Smooth muscle cell (in vitro differentiated cells): ENCODE measurements at regions not wholly inside any gene's neighbourhood (a gene's known extent, or its start where the extent isn't known, plus 50 kb on each side); places are given as distances from the start of the nearest gene placed in this dataset.

ENCODE experiments used
- DNase-seq: peaks from one replicate; lab custom pipeline; 2025; ENCODE audit not compliant: unreplicated experiment; lab: John Stamatoyannopoulos, UW
- H2AFZ ChIP-seq: fragments of 200-600 bp; sonication (generic); 2 replicates; pipeline ENCODE4 v1.6.0; 2016; ENCODE audit warnings: antibody characterized with exemption, low read depth, mild to moderate bottlenecking
- H3F3A ChIP-seq: fragments of 200-600 bp; sonication (generic); 2 replicates; pipeline ENCODE4 v1.6.0; 2017; ENCODE audit warnings: antibody characterized with exemption, low read depth
- H3K27ac ChIP-seq: fragments of 200-600 bp; sonication (generic); 2 replicates; pipeline ENCODE4 v1.5.1; 2016; ENCODE audit warnings: low read depth, mild to moderate bottlenecking
- H3K27me3 ChIP-seq: fragments of 200-600 bp; sonication (generic); 2 replicates; pipeline ENCODE4 v1.6.1; 2016; ENCODE audit warnings: low read depth, mild to moderate bottlenecking
- H3K36me3 ChIP-seq: fragments of 200-600 bp; sonication (generic); 2 replicates; pipeline ENCODE4 v1.5.1; 2016; ENCODE audit warnings: low read depth
- H3K4me1 ChIP-seq: fragments of 200-600 bp; sonication (generic); 2 replicates; pipeline ENCODE4 v1.5.1; 2016; ENCODE audit warnings: low read depth
- H3K4me2 ChIP-seq: fragments of 200-600 bp; sonication (generic); 2 replicates; pipeline ENCODE4 v1.6.0; 2016; ENCODE audit warnings: mild to moderate bottlenecking
- H3K4me3 ChIP-seq: fragments of 200-600 bp; sonication (generic); 2 replicates; pipeline ENCODE4 v1.5.1; 2016; ENCODE audit warnings: mild to moderate bottlenecking
- H3K79me2 ChIP-seq: fragments of 200-600 bp; sonication (generic); 2 replicates; pipeline ENCODE4 v1.6.0; 2016; ENCODE audit warnings: low read depth, mild to moderate bottlenecking
- H3K9ac ChIP-seq: fragments of 200-600 bp; sonication (generic); 2 replicates; pipeline ENCODE4 v1.6.0; 2016; ENCODE audit warnings: low read depth
- H3K9me3 ChIP-seq: fragments of 200-600 bp; sonication (generic); replicated peaks from 2 replicates; pipeline ENCODE4 v1.5.1; 2016; ENCODE audit warnings: low read depth
- H4K20me1 ChIP-seq: fragments of 200-600 bp; sonication (generic); 2 replicates; pipeline ENCODE4 v1.6.0; 2016; ENCODE audit warnings: low read depth
- WGBS: methylation state at CpG from one replicate; pipeline ENCODE4 v1.1.7; 2016; ENCODE audit warnings: low lambda C conversion rate; 5-methylcytosine and 5-hydroxymethylcytosine counted together
- TF ChIP-seq, protein P1 (sequence below): fragments of 200-600 bp; sonication (generic); IDR thresholded peaks from 2 replicates; pipeline ENCODE4 v1.5.1; 2017; ENCODE audit warnings: borderline replicate concordance, mild to moderate bottlenecking, antibody characterized with exemption; ENCODE audit not compliant: insufficient read depth, poor library complexity, severe bottlenecking

DNA sequence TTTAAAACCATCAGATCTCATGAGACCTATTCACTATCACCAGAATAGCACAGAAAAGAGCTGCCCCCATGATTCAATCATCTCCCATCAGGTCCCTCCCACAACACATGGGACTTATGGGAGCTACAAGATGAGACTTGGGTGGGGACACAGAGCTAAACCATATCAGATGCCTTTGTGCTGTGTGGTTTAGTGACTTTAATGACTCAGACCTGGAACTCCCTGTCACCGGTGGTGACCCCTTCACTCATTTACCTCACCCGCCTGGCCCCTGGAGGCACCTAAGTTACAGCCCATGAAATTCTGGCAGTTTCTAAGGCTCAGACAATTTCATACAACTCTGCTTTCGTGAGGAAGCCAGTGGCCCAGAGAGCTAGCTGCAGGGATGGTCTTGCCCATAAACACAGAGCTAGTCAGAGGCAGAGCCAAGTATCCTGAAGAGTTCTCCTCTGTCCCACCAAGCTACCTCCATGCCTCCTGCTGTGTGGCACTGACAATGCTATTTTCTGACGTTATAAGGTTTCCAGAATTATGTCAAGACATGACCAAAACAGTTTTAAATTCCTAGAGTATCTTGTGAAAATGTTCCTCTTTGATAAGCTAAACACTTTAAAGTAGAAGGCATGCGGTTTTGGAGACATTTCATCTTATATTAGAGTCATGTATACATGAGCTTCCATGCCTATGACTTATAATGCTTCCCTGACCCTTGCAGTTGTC, 231.1 kb upstream of the IL12A start:
- H3K4me1 ChIP-seq, result no peaks in the 10 kb centered on the region
- 81% methylated on average over 5 of the region's 5 CpGs for WGBS
- no peak overlapping the region for H3K4me2 ChIP-seq
- H3K36me3 ChIP-seq, result no peaks in the 10 kb centered on the region
- H3K27ac ChIP-seq, result no peak overlapping the region
- no peaks in the 10 kb centered on the region for H3F3A ChIP-seq
- no peak for DNase-seq
- no peaks in the 10 kb centered on the region for H3K27me3 ChIP-seq
- no peak overlapping the region for H3K4me3 ChIP-seq
- TF ChIP-seq, protein P1, sequence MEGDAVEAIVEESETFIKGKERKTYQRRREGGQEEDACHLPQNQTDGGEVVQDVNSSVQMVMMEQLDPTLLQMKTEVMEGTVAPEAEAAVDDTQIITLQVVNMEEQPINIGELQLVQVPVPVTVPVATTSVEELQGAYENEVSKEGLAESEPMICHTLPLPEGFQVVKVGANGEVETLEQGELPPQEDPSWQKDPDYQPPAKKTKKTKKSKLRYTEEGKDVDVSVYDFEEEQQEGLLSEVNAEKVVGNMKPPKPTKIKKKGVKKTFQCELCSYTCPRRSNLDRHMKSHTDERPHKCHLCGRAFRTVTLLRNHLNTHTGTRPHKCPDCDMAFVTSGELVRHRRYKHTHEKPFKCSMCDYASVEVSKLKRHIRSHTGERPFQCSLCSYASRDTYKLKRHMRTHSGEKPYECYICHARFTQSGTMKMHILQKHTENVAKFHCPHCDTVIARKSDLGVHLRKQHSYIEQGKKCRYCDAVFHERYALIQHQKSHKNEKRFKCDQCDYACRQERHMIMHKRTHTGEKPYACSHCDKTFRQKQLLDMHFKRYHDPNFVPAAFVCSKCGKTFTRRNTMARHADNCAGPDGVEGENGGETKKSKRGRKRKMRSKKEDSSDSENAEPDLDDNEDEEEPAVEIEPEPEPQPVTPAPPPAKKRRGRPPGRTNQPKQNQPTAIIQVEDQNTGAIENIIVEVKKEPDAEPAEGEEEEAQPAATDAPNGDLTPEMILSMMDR, result no peak
- H3K79me2 ChIP-seq, result no peaks in the 10 kb centered on the region
- H3K9me3 ChIP-seq, result no peaks in the 10 kb centered on the region
- no peak overlapping the region for H3K9ac ChIP-seq
- no peak overlapping the region for H2AFZ ChIP-seq
- H4K20me1 ChIP-seq, result no peaks in the 10 kb centered on the region

DNA sequence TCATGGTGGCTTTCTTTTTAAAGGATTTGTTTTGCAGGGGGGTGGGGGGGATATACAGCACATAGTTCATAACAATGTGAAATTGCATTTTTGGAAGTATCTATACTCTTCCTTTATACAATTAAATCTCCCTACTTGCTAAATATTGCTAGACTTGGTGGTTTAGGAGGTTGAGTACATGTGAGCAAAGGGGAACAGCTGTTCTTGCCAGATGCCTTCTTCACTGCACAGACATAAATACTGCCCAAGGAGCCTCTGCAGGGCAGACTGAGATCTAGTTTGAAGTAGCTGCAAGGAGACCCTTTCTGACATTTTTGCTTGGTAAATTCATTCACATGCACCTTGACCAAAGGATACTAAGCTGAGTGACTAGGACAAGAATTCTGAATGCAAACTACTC, 228.6 kb upstream of the IL12A start:
- peaks cover 6% of the 10 kb centered on the region for H3F3A ChIP-seq
- no peak for DNase-seq
- TF ChIP-seq, protein P1, result no peak

DNA sequence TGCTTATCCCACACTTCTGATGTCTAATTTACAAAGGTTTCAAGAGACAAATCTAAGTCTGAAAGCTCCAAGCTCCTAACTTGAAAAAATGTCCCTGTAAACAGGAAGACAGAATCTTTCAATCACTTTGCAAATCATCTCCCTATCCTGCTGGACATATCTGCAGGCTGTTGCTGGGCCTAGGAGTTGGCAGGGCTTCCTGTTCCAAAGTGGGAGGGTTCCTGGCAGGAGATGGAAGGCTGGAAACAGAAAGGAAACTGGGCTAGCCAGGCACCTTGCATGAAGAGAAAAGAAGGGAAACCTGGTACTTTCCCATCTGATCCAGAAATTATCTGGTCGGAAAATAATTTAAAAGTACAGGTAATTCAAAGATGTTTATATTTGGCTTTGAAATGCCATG, 227.3 kb upstream of the IL12A start:
- H3K4me3 ChIP-seq, result no peak overlapping the region
- no peaks in the 10 kb centered on the region for H3K9me3 ChIP-seq
- DNase-seq, result no peak
- H2AFZ ChIP-seq, result no peak overlapping the region
- peaks cover 7% of the 10 kb centered on the region for H4K20me1 ChIP-seq
- H3F3A ChIP-seq, result peaks cover 8% of the 10 kb centered on the region
- H3K4me2 ChIP-seq, result no peak overlapping the region
- peaks cover 5% of the 10 kb centered on the region for H3K79me2 ChIP-seq
- no peak overlapping the region for H3K27ac ChIP-seq
- peaks cover 5% of the 10 kb centered on the region for H3K4me1 ChIP-seq
- no peaks in the 10 kb centered on the region for H3K27me3 ChIP-seq
- no peak overlapping the region for H3K9ac ChIP-seq
- TF ChIP-seq, protein P1, result no peak
- H3K36me3 ChIP-seq, result no peaks in the 10 kb centered on the region
- WGBS, result 86% methylated on average over 1 of the region's 1 CpG

More for the DNA sequence above, 228.6 kb upstream of the IL12A start:
- H3K27me3 ChIP-seq, result no peaks in the 10 kb centered on the region
- no peaks in the 10 kb centered on the region for H4K20me1 ChIP-seq
- H3K27ac ChIP-seq, result no peak overlapping the region
- H3K4me2 ChIP-seq, result no peak overlapping the region
- no peaks in the 10 kb centered on the region for H3K36me3 ChIP-seq
- no peaks in the 10 kb centered on the region for H3K79me2 ChIP-seq
- H2AFZ ChIP-seq, result no peak overlapping the region
- no peak overlapping the region for H3K4me3 ChIP-seq
- H3K4me1 ChIP-seq, result no peaks in the 10 kb centered on the region
- no peaks in the 10 kb centered on the region for H3K9me3 ChIP-seq
- no peak overlapping the region for H3K9ac ChIP-seq
